UCSD-AML1 (cell line): ENCODE measurements at regions not wholly inside any gene's neighbourhood (a gene's known extent, or its start where the extent isn't known, plus 50 kb on each side); places are given as distances from the start of the nearest gene placed in this dataset.

Experiments used
- DNase-seq: peaks from one replicate; lab custom pipeline; 2025; ENCODE audit not compliant: unreplicated experiment; lab: John Stamatoyannopoulos, UW

GRCh38 chr6:14625173-14625895 lies 507.8 kb downstream of the CD83 start:
- DNase-seq: no peak

GRCh38 chr6:14626556-14626955 lies 509.0 kb downstream of the CD83 start:
- no peak for DNase-seq

GRCh38 chr6:14630016-14630415 lies 512.4 kb downstream of the CD83 start:
- no peak for DNase-seq

- no peak for DNase-seq
Measured at GRCh38 chr6:14633479-14633878, 515.9 kb downstream of the CD83 start.

GRCh38 chr6:14634072-14634471 lies 516.5 kb downstream of the CD83 start:
- DNase-seq: no peak

GRCh38 chr6:14635195-14635594 lies 517.6 kb downstream of the CD83 start:
- no peak for DNase-seq

- no peak for DNase-seq
Measured at GRCh38 chr6:14635934-14636591, 518.5 kb downstream of the CD83 start.

GRCh38 chr6:14638435-14638905 lies 520.9 kb downstream of the CD83 start:
- DNase-seq: no peak

GRCh38 chr6:14638906-14639761 lies 521.6 kb downstream of the CD83 start:
- DNase-seq: peak; percentile 42

GRCh38 chr6:14639983-14640599 lies 522.5 kb downstream of the CD83 start:
- DNase-seq: no peak

GRCh38 chr6:14640631-14641030 lies 523.1 kb downstream of the CD83 start:
- DNase-seq: no peak

- DNase-seq: no peak
Measured at GRCh38 chr6:14641423-14642135, 524.0 kb downstream of the CD83 start.

GRCh38 chr6:14642136-14642505 lies 524.5 kb downstream of the CD83 start:
- no peak for DNase-seq

- no peak for DNase-seq
Measured at GRCh38 chr6:14642842-14643241, 525.3 kb downstream of the CD83 start.

GRCh38 chr6:14644381-14644780 lies 526.8 kb downstream of the CD83 start:
- DNase-seq: no peak

- DNase-seq: no peak
Measured at GRCh38 chr6:14645221-14645620, 527.6 kb downstream of the CD83 start.

- DNase-seq: no peak
Measured at GRCh38 chr6:14645841-14646240, 528.3 kb downstream of the CD83 start.

GRCh38 chr6:14646371-14646770 lies 528.8 kb downstream of the CD83 start:
- no peak for DNase-seq

GRCh38 chr6:14647357-14647756 lies 529.8 kb downstream of the CD83 start:
- no peak for DNase-seq

GRCh38 chr6:14652536-14652935 lies 535.0 kb downstream of the CD83 start:
- DNase-seq: no peak
